ENCODE measurements at regions not wholly inside any gene's neighbourhood (a gene's known extent, or its start where the extent isn't known, plus 50 kb on each side); places are given as distances from the start of the nearest gene placed in this dataset.

DNA sequence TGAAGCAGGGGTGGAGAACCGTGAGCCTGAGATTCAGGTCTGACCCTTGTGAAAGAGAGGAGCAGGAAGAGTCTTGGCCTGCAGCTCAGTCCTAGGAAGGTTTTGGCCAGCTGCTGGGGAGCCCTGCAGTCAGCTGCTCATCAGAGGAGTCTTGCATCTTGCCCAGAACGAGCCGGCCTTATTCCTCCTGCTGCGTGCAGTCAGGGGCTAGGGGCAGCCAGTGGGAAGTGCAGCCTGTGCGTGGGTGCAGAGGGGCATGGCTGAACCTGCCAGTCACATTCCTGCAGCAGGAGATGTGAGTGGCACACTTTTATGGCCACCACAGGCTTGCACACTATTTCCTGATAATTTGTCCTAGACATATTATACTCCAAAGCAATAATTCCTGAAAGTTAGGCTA, 278.7 kb downstream of the NPR3 start:
- H3K27me3 ChIP-seq, result no peaks in the 10 kb centered on the region
- no peaks in the 10 kb centered on the region for H3K36me3 ChIP-seq
- no peaks in the 10 kb centered on the region for H3K4me1 ChIP-seq
- DNase-seq, result no peak
- no peak overlapping the region for H3K27ac ChIP-seq
- H3K4me3 ChIP-seq, result no peak overlapping the region
- no peaks in the 10 kb centered on the region for H3K9me3 ChIP-seq (replicated peaks)

DNA sequence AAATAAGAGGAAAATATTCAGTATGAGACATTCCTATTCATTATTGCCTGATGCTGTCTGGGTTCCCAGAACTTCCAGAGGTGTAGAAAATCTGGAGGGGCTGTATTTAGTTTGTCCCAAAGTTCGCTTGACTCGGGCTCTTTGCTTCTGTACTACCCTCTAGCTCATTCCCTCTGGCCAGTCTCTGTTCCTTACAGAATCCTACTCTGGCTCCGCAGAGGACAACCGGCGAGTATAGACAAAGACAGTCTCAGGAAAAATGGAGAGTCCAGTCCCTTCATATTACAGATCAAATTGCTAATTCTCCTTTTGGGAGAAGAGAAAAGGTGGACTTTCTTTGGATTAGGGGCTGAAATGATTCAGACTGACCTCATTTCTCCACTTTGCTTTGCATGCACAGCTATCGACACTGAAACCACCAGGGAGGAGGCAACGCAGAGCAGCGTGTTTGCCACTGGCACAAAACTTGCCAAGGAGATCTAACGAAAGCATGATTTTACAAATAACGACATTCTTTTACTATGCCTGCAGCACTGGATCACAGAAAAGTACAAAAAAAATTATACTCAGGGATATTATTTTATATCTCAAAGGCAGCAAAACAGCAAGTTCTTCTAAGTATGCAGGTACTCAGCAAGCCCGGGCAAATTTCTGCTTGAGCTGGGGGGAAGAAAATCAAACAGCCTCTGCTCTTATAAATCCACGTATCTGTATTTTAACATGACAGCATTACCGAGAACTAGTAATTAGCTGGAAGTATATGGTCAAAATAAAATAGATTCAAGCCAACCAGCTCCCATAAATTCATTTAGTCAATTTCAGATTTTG, 279.7 kb downstream of the NPR3 start:
- no peak overlapping the region for H3K27ac ChIP-seq
- no peak for DNase-seq
- H3K9me3 ChIP-seq (replicated peaks), result no peaks in the 10 kb centered on the region
- no peaks in the 10 kb centered on the region for H3K36me3 ChIP-seq
- no peaks in the 10 kb centered on the region for H3K4me1 ChIP-seq
- H3K27me3 ChIP-seq, result no peaks in the 10 kb centered on the region
- no peak overlapping the region for H3K4me3 ChIP-seq

DNA sequence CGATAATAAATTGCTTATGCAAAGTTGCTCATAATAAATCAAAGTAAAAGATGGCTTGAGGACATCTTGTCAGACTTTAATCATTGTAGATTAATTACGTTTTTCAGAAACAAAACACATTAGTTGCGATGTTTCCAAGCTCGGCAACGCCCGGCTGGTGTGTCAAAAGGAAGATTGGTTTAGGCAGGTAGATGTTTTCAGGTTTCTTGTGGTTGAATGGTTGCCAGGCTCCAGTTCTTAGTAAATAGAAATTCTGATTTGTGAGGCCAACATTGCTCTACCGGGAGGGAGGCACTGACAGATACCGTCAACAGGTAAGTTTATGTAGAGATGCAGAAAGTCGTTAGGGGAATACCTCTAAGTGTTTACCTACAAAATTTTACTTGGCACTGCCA, 280.3 kb downstream of the NPR3 start:
- no peak for DNase-seq
- Histone ChIP-seq H3K27me3 (no peaks in the 10 kb centered on the region), H3K36me3 (no peaks in the 10 kb centered on the region), H3K9me3 (replicated peaks) (no peaks in the 10 kb centered on the region), H3K4me3 (no peak overlapping the region), H3K4me1 (no peaks in the 10 kb centered on the region), H3K27ac (no peak overlapping the region)

DNA sequence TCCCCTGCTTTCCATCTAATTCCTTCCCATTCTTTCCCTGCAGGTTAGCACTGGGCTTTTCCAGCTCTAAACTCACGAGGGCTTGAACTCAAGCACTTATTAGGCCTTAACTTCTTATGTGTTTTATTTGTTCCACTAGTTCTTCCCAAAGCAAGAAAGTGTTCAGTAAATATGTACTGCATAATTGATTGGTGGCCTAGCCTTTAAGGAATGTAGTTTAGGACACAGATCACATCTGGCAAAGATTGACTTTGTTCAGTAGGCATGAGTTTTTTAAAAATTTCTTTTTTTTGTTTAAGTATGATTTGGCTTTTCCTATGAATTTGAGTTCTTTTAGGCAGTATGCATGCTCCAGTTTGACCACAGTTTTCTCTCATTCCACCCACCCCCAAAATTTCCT, 285.2 kb downstream of the NPR3 start:
- DNase-seq, result no peak
- H3K27ac ChIP-seq, result no peak overlapping the region

DNA sequence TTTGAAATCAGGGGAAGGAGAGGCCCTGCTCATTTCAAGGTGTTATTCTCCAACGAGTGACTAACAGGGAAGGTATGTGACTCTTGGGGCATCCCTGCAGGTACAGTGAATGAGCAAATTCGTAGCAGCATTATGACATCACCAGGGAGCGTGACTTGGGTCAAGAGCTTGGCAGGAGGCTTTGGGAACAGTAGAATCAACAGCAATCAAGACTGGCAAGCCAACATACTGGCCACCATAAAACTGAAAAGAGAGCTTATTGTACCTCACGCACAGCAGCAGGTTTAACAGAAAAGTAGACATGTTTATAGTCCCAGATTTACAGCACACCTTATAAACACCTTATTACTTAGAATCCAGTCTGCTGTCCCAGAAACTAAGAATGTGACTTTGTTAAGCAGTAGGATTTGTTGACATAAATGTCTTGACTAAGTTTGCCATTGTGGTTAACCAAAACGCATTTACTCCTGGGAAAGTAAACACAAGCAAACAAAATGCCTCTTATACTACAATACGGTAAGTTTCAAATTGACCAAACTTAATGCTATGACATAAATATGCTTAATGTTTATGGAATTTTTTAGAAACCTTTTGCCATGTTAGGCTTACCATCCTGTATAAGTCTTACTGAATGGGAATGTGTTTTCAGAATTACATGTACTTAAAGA, 297.8 kb downstream of the NPR3 start:
- Histone ChIP-seq H3K9me3 (replicated peaks) (peaks cover 7% of the 10 kb centered on the region; the same call in 1 of the 2 replicates), H3K4me1 (no peaks in the 10 kb centered on the region), H3K36me3 (no peaks in the 10 kb centered on the region), H3K27me3 (no peaks in the 10 kb centered on the region), H3K4me3 (no peak overlapping the region), H3K27ac (no peak overlapping the region)
- DNase-seq, result no peak

More for the DNA sequence above, 285.2 kb downstream of the NPR3 start:
- Histone ChIP-seq H3K36me3 (no peaks in the 10 kb centered on the region), H3K9me3 (replicated peaks) (no peaks in the 10 kb centered on the region), H3K4me3 (no peak overlapping the region), H3K27me3 (no peaks in the 10 kb centered on the region), H3K4me1 (no peaks in the 10 kb centered on the region)

DNA sequence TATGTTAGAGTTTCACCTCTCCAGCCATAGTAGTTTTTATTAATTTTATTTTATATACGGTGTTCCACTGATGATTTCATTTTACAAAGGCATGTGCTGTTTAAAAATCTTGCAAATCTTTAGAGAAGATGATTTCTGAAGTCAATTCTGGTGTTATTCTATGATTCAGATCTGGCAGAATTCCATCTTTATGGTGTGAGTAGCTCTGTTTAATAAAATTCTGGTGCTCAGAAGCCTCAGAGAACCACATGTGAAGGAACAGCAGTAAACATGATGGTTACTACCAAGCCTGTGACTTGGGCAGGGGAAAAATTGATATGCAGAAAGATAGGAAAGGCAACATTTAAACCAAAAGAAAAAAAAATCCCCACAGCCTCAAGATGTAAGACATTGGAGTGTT, 299.7 kb downstream of the NPR3 start:
- H3K4me1 ChIP-seq, result no peaks in the 10 kb centered on the region
- H3K9me3 ChIP-seq (replicated peaks), result peaks cover 9% of the 10 kb centered on the region; the same call in 1 of the 2 replicates
- H3K27ac ChIP-seq, result no peak overlapping the region
- H3K36me3 ChIP-seq, result no peaks in the 10 kb centered on the region
- no peaks in the 10 kb centered on the region for H3K27me3 ChIP-seq
- no peak for DNase-seq
- H3K4me3 ChIP-seq, result no peak overlapping the region

DNA sequence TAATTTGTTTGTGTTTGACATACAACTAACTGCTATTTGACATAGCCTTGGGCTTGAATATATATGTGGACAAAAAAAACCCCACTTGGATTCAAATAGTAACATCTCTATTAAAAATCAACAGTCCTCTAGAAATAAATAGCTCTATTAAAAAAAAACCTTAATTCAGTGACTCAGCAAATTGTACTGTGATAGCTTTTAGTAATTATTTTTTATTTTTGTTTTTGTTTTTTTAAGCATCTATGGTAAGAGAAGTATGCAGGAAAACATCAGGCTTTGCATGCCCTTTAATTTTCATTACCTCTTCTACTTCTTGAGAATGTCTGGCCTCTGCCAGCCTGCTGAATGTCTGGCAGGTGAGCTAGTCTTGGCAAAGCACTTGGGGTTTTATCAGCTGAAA, 300.7 kb downstream of the NPR3 start:
- Histone ChIP-seq H3K4me3 (no peak overlapping the region), H3K27ac (no peak overlapping the region), H3K36me3 (no peaks in the 10 kb centered on the region), H3K27me3 (no peaks in the 10 kb centered on the region), H3K4me1 (no peaks in the 10 kb centered on the region), H3K9me3 (replicated peaks) (peaks cover 9% of the 10 kb centered on the region; the same call in 1 of the 2 replicates)
- DNase-seq, result no peak

DNA sequence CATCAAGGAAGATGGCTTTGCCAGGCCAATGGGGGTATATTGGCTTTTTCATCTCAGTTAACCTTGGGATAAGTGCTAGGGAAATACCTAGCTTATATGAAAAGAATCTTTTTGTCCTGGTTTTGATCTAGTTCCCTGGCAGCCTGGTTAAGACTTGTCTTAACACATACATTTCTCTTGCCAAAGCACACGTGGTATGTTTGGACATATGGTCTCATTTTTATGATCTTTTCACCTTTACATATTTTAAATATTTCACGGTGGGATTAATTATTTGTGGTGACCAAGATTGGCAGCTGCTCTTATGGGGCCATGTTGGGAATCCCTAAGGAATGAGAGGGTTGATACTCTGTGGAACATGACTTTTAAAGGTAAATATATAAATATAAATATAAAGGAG, 312.5 kb downstream of the NPR3 start:
- peaks cover 4% of the 10 kb centered on the region; the same call in 1 of the 2 replicates for H3K9me3 ChIP-seq (replicated peaks)
- no peaks in the 10 kb centered on the region for H3K36me3 ChIP-seq
- no peak overlapping the region for H3K4me3 ChIP-seq
- peaks cover 16% of the 10 kb centered on the region for H3K4me1 ChIP-seq
- peak; percentile 31 for DNase-seq
- peak overlapping the region; percentile 69 for H3K27ac ChIP-seq
- no peaks in the 10 kb centered on the region for H3K27me3 ChIP-seq

DNA sequence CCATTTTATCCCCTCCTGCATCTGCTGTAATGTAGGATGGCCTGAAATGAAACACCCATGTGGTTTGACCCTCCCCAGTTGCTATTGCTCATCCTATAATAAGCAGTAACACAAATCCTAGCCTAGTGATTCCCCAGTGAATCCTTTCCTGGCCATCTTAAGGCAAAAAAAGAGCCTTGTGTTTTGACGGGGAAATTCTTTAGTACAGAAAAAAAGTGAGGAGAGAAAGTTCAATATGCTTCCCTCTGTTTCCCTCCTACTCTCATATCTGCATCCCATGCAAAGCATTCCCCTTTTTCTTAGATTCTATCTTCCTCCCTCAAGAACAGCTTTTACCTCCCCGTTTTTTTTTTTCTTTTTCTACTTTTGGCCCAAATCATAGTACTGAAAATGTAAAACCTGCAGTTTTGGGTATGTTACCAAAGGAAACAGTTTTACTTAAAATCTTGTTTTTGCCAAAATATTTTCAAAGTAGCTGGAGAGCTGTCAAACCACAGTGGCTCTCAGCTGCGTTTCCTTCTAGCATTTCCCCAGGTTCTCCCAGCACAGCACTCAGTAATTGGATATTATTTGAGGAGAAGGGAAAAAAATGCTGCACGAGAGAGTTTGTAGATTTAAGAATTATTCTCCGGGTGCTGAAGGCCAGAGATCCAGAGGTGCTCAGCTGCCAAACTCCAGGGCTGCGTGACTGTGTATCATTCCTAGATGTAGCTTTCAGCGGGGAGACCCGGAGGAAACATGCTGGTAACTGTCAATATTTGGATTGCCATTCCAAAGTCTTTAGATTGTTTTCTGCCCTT, 321.4 kb downstream of the NPR3 start:
- DNase-seq, result peak; percentile 38 to 48
- Histone ChIP-seq H3K36me3 (no peaks in the 10 kb centered on the region), H3K4me3 (0 out of 2 replicates have a peak overlapping the region, but pooled peaks have one; percentile 5), H3K27me3 (no peaks in the 10 kb centered on the region), H3K4me1 (peaks cover 7% of the 10 kb centered on the region), H3K9me3 (replicated peaks) (no peaks in the 10 kb centered on the region; the same call in 1 of the 2 replicates), H3K27ac (peak overlapping the region; percentile 3; the same call in 1 of the 2 replicates)

DNA sequence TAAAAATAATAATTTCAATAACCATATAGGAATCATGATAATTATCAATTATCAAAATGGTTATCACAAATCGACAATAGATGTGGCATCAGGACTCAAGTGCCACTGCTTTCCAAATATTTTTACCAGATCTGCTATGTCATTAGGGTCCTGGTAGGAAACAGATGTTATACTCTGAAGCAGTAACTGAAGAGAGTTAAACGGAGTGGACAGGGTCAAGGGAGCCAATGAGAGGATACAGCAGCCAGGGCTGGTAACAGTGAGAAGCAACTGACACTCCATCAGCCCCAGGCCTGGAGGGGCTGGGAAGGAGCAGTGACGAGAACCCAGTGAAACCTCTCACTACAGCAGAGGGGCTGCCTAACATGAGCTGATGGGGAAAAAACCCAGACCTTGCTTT, 322.4 kb downstream of the NPR3 start:
- H3K36me3 ChIP-seq, result no peaks in the 10 kb centered on the region
- H3K27me3 ChIP-seq, result no peaks in the 10 kb centered on the region
- H3K4me1 ChIP-seq, result peaks cover 7% of the 10 kb centered on the region
- H3K27ac ChIP-seq, result no peak overlapping the region
- H3K9me3 ChIP-seq (replicated peaks), result no peaks in the 10 kb centered on the region; the same call in 1 of the 2 replicates
- no peak for DNase-seq
- no peak overlapping the region for H3K4me3 ChIP-seq

DNA sequence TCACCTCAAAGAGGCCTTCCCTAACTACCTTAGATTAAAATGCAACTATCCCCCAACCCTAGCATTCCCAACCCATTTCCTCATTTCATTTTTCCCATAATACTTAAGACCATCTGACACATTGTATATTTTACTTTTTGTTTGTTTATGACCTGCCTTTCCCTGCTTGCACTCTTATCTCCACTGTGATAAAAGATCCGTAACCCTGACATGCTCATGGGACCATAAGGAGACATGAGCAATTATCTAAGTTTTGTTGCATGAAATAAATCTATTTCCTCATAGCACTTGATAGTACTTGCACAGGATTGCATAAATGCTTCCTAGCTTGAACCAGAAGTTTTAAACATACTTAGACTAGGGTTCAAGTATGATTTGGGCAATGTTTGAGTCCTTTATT, 323.7 kb downstream of the NPR3 start:
- Histone ChIP-seq H3K27ac (no peak overlapping the region), H3K27me3 (no peaks in the 10 kb centered on the region), H3K9me3 (replicated peaks) (no peaks in the 10 kb centered on the region), H3K4me3 (no peak overlapping the region), H3K36me3 (no peaks in the 10 kb centered on the region), H3K4me1 (peaks cover 7% of the 10 kb centered on the region)
- no peak for DNase-seq

DNA sequence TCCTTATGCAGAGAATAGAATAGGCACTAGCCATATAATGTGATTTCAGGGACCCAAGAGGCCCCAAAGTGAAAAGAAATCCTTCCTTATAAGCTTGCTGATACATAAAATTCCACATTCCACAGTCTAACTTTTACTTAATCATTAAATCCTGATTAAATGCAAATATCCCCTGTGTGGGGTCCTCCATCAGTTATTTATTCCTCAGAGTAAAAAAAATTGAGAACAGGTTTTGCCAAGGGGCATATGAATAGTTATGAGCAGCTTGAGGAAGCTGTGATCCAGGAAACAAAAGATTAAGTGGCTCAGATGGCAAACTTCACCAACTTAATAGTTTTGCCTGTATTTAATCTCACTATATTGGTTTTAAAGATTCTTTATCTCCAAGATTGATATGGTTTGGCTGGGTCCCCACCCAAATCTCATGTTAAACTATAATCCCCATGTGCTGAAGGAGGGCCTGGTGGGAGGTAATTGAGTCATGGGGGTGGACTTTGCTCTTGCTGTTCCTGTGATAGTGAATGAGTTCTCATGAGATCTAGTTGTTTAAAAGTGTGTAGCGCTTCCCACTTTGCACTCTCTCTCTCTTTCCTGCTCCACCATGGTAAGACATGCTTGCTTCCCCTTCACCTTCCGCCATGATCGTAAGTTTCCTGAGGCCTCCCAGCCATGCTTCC, 324.9 kb downstream of the NPR3 start:
- 0 out of 2 replicates have a peak, but pooled peaks cover 3% of the 10 kb centered on the region for H3K9me3 ChIP-seq (replicated peaks)
- H3K4me3 ChIP-seq, result no peak overlapping the region
- H3K27me3 ChIP-seq, result no peaks in the 10 kb centered on the region
- no peak for DNase-seq
- no peaks in the 10 kb centered on the region for H3K36me3 ChIP-seq
- H3K4me1 ChIP-seq, result peaks cover 7% of the 10 kb centered on the region
- no peak overlapping the region for H3K27ac ChIP-seq

DNA sequence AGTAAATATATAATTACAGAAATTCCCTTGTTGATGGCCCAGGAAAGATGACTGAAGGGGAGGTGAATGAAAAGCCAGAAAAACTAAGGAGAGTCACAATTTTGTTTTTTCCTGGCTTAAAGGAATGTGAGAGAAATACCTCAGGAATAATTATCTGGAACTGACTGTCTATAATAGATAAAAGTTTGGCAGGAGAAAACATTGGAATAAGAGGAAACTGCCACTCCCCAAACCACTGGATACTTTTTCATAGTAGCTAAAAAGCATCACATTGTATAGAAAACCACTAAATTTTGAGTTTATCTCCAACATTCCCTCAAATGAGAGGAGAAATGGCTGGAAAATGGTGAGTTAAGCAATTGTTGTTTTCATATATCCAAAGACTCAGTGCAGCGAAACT, 326.0 kb downstream of the NPR3 start:
- Histone ChIP-seq H3K4me1 (no peaks in the 10 kb centered on the region), H3K27me3 (no peaks in the 10 kb centered on the region)
- DNase-seq, result no peak

DNA sequence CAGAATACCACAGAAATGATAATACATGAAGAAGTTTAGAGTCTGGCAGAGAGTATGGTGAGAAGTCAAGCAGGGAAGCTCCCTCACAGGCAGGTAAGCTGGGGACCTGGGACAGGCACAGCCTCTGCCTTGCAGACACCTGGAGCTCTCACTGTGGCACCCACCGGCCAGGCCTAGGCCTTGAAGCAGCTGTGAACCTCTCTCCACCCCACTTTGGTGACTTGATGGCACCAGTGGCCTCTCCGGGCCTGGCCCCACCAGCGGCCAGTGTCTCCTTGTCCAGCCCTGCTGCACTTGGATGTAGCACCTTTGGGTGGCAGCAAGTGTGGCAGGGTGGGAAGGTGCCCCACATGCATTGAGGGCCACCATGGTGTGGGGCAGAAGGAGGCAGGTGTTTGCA, 330.5 kb downstream of the NPR3 start:
- H3K36me3 ChIP-seq, result no peaks in the 10 kb centered on the region
- no peaks in the 10 kb centered on the region; the same call in 1 of the 2 replicates for H3K4me1 ChIP-seq
- H3K4me3 ChIP-seq, result no peak overlapping the region
- 0 out of 2 replicates have a peak, but pooled peaks cover 3% of the 10 kb centered on the region for H3K9me3 ChIP-seq (replicated peaks)
- DNase-seq, result no peak
- H3K27ac ChIP-seq, result no peak overlapping the region
- no peaks in the 10 kb centered on the region for H3K27me3 ChIP-seq

More for the DNA sequence above, 326.0 kb downstream of the NPR3 start:
- 0 out of 2 replicates have a peak, but pooled peaks cover 3% of the 10 kb centered on the region for H3K9me3 ChIP-seq (replicated peaks)
- H3K36me3 ChIP-seq, result no peaks in the 10 kb centered on the region
- no peak overlapping the region for H3K27ac ChIP-seq
- no peak overlapping the region for H3K4me3 ChIP-seq

Data from SJCRH30 (cell line).